Uterus (tissue), 3 donors: ENCODE measurements at regions not wholly inside any gene's neighbourhood (a gene's known extent, or its start where the extent isn't known, plus 50 kb on each side); places are given as distances from the start of the nearest gene placed in this dataset.

ENCODE experiments used
- DNase-seq, 2 donors: peaks; one replicate each; pipeline ENCODE4 v3.0.0-alpha.2; 2019 to 2020
- H3K27ac ChIP-seq, 2 donors: fragments of 200-600 bp; sonication (generic); 1 replicate in 1 of 2; 2 replicates in 1 of 2; pipeline ENCODE4 v1.5.1; 2016 to 2018
- H3K27me3 ChIP-seq, 2 donors: fragments of 200-600 bp; sonication (generic); one replicate each; pipeline ENCODE4 v1.5.1; 2018 to 2019; ENCODE audit warnings: control low read depth in 1 of 2
- H3K36me3 ChIP-seq, 2 donors: fragments of 200-600 bp; sonication (generic); one replicate each; pipeline ENCODE4 v1.5.1; 2019; ENCODE audit warnings: control low read depth in 1 of 2
- H3K4me1 ChIP-seq, 2 donors: fragments of 200-600 bp; sonication (generic); one replicate each; pipeline ENCODE4 v1.5.1; 2018 to 2019; ENCODE audit warnings: control low read depth in 1 of 2
- H3K4me3 ChIP-seq, 2 donors: fragments of 200-600 bp; sonication (generic); 1 replicate in 1 of 2; 2 replicates in 1 of 2; pipeline ENCODE4 v1.5.1; 2018 to 2019; ENCODE audit warnings: mild to moderate bottlenecking in 1 of 2
- H3K9me3 ChIP-seq, 2 donors: fragments of 200-600 bp; sonication (generic); one replicate each; pipeline ENCODE4 v1.5.1; 2019; ENCODE audit warnings: control low read depth in 1 of 2
- POLR2A ChIP-seq, 2 donors: fragments of 450-650 bp; IDR thresholded peaks; one replicate each; pipeline ENCODE4 v1.6.1; 2016; ENCODE audit warnings: antibody characterized with exemption in 2 of 2, mild to moderate bottlenecking in 1 of 2, moderate library complexity in 1 of 2
- intact Hi-C: fragments of 100-400 bp; cut with DNase I; formaldehyde crosslinking; loops from one replicate; pipeline ENCODE4 v1.15.1; 2023; ENCODE audit warnings: low total_unique reads
- TF ChIP-seq, protein P1 (sequence below), 4 experiments: fragments of 200-600 bp in 2 of 4; fragments of 450-650 bp in 2 of 4; sonication (generic) in 2 of 4; IDR thresholded peaks; one replicate each; pipeline ENCODE4 v1.5.1; 2016 to 2019; ENCODE audit warnings: antibody characterized with exemption in 4 of 4, mild to moderate bottlenecking in 2 of 4, moderate library complexity in 1 of 4
- donor health status: DM: yes; HTN: yes; CAD: no.

DNA sequence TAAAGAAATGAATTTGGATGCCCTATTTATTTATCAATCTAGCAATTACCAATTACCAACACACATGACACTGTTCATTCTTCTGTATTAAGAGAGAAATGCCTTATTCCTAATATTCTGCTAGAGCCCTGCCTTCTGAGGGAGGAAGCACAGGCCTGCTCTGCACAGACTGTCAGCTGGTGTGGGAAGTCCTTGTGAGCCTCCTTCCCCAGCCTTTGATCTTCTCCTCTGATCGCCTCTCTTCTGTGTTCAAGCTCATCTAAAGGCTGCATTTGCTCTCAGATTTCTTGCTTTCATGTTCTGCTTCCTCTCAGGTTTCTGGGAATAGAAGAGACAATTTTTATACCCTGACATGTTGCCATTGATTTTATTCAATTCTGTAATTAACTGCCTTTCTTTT is 290.6 kb upstream of the UMPS start:
- Histone ChIP-seq H3K4me1 (no peaks in the 10 kb centered on the region), H3K27ac (no peak overlapping the region), H3K36me3 (peaks cover 0 to 2% of the 10 kb centered on the region in 2 donors), H3K4me3 (no peak overlapping the region), H3K27me3 (no peaks in the 10 kb centered on the region), H3K9me3 (no peaks in the 10 kb centered on the region)
- intact Hi-C loops: no loop called here
- no peak for DNase-seq
- TF ChIP-seq POLR2A (IDR thresholded peaks at IDR 0.05): no peak
- TF ChIP-seq, protein P1, sequence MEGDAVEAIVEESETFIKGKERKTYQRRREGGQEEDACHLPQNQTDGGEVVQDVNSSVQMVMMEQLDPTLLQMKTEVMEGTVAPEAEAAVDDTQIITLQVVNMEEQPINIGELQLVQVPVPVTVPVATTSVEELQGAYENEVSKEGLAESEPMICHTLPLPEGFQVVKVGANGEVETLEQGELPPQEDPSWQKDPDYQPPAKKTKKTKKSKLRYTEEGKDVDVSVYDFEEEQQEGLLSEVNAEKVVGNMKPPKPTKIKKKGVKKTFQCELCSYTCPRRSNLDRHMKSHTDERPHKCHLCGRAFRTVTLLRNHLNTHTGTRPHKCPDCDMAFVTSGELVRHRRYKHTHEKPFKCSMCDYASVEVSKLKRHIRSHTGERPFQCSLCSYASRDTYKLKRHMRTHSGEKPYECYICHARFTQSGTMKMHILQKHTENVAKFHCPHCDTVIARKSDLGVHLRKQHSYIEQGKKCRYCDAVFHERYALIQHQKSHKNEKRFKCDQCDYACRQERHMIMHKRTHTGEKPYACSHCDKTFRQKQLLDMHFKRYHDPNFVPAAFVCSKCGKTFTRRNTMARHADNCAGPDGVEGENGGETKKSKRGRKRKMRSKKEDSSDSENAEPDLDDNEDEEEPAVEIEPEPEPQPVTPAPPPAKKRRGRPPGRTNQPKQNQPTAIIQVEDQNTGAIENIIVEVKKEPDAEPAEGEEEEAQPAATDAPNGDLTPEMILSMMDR (IDR thresholded peaks at IDR 0.05): no peak

DNA sequence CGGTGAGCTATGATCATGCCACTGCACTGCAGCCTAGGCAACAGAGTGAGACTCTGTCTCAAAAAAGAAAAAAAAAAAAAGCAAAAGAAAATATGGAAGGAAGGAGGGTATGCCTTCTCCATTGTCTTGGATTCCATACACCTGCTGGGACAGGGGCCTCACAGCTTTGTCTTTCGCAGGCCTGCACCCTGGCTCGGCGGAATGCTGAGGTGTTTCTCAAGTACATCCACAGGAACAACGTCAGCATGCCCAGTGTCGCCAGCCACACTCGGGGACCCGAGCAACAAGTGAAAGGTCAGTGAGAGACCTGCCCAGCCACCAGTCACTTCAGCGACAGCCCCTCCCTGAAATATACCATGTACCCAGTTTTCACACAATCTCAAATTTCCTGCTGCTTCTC is 288.5 kb upstream of the UMPS start:
- Histone ChIP-seq H3K27ac (no peak overlapping the region), H3K36me3 (no peaks in the 10 kb centered on the region), H3K27me3 (no peaks in the 10 kb centered on the region), H3K4me3 (no peak overlapping the region), H3K9me3 (no peaks in the 10 kb centered on the region), H3K4me1 (no peaks in the 10 kb centered on the region)
- intact Hi-C loops: no loop called here
- TF ChIP-seq POLR2A (IDR thresholded peaks at IDR 0.05): no peak
- TF ChIP-seq, protein P1 (IDR thresholded peaks at IDR 0.05): no peak
- DNase-seq: no peak

DNA sequence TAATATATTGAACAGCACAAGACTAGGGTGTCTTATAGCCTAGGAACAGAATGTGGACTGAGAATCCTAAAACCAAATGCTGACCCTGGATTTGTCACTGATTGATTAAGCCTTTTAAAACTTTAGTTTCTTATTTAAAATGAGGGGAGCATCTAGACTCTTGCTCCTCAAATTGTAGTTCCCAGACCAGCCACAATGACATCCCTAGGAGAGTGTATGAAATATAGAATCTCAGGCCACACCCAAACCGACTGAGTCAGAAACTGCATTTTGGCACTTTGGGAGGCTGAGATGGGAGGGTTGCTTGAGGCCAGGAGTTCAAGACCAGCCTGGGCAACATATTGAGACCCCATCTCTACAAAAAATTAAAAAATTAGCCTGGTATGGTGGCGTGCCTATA is 287.8 kb upstream of the UMPS start:
- intact Hi-C loops: no loop called here
- no peaks in the 10 kb centered on the region for H3K27me3 ChIP-seq
- no peaks in the 10 kb centered on the region for H3K4me1 ChIP-seq
- DNase-seq: no peak
- H3K9me3 ChIP-seq: no peaks in the 10 kb centered on the region
- H3K4me3 ChIP-seq: no peak overlapping the region
- no peaks in the 10 kb centered on the region for H3K36me3 ChIP-seq
- no peak overlapping the region for H3K27ac ChIP-seq
- TF ChIP-seq, protein P1 (IDR thresholded peaks at IDR 0.05): no peak
- no peak for TF ChIP-seq POLR2A (IDR thresholded peaks at IDR 0.05)

DNA sequence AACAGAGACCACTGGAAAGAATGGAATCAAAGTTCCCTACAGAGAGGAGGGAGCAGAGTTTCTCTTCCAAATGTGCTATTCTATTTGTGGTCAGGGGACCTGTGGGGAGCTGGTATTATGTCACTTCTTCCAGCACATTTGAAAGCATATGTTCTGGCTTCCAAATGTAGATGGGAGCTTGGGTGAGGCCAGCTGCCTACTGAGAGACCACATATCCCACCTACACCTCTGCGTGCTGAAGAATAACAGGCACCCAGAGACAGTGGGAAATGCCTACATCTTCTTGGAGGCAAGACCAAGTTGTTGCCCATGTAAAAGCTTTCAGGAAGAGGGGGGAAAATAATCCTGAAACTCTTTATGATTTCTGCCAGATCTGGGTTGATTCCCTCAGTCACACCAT is 286.8 kb upstream of the UMPS start:
- Histone ChIP-seq H3K9me3 (no peaks in the 10 kb centered on the region), H3K4me3 (no peak overlapping the region), H3K4me1 (no peaks in the 10 kb centered on the region), H3K27ac (no peak overlapping the region), H3K36me3 (no peaks in the 10 kb centered on the region), H3K27me3 (no peaks in the 10 kb centered on the region)
- intact Hi-C loops: no loop called here
- DNase-seq: no peak
- TF ChIP-seq, protein P1 (IDR thresholded peaks at IDR 0.05): no peak
- no peak for TF ChIP-seq POLR2A (IDR thresholded peaks at IDR 0.05)

DNA sequence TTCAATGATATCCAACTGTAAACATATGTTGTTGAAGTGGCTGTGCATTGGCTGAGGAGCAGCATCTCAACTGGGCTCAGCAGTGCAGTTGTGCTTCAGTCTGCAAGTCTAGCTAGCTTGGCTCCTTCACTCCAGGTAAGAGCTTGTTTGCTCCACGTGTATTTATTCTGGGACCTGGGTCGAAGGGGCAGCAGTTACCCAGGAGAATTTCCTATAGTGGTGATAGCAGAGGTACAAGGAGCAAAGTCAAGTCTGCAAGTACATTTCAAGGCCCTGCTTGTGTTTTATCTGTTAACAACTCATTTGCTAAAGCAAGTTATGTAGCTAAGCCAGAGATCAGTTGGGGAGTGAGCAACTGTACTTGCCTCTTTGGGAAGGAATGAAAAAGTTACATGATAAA is 286.2 kb upstream of the UMPS start:
- DNase-seq: no peak
- Histone ChIP-seq H3K27me3 (no peaks in the 10 kb centered on the region), H3K9me3 (no peaks in the 10 kb centered on the region), H3K27ac (no peak overlapping the region), H3K4me1 (no peaks in the 10 kb centered on the region), H3K4me3 (no peak overlapping the region), H3K36me3 (no peaks in the 10 kb centered on the region)
- intact Hi-C loops: no loop called here
- TF ChIP-seq, protein P1 (IDR thresholded peaks at IDR 0.05): no peak
- no peak for TF ChIP-seq POLR2A (IDR thresholded peaks at IDR 0.05)
